ENCODE measurements at regions not wholly inside any gene's neighbourhood (a gene's known extent, or its start where the extent isn't known, plus 50 kb on each side); places are given as distances from the start of the nearest gene placed in this dataset.

- Histone ChIP-seq H3K4me1 (ENCODE audit: control insufficient read depth in 1 of 2, insufficient read depth in 2 of 2, low read length in 2 of 2) (no peaks in the 10 kb centered on the region), H3K27me3 (ENCODE audit: low read depth, low read length) (no peaks in the 10 kb centered on the region), H3K4me3 (ENCODE audit: low read depth in 1 of 2, low read length in 2 of 2) (no peak overlapping the region), H3K9me3 (ENCODE audit: control insufficient read depth in 1 of 2, low read length in 2 of 2) (no peaks in the 10 kb centered on the region), H3K36me3 (ENCODE audit: control insufficient read depth in 1 of 2, insufficient read depth in 2 of 2, low read length in 2 of 2) (no peaks in the 10 kb centered on the region), H3K27ac (ENCODE audit: low read length) (no peak overlapping the region)
These were observed 158.4 kb downstream of the FAM43A start for GRCh38 chr3:194844046-194844445.

GRCh38 chr3:194849166-194849875 is 163.6 kb downstream of the FAM43A start:
- no peaks in the 10 kb centered on the region for H3K36me3 ChIP-seq (ENCODE audit: control insufficient read depth in 1 of 2, insufficient read depth in 2 of 2, low read length in 2 of 2)

GRCh38 chr3:194851254-194851653 is 165.6 kb downstream of the FAM43A start:
- Histone ChIP-seq H3K4me3 (ENCODE audit: low read depth in 1 of 2, low read length in 2 of 2) (no peak overlapping the region), H3K36me3 (ENCODE audit: control insufficient read depth in 1 of 2, insufficient read depth in 2 of 2, low read length in 2 of 2) (no peaks in the 10 kb centered on the region), H3K27me3 (ENCODE audit: low read depth, low read length) (no peaks in the 10 kb centered on the region), H3K4me1 (ENCODE audit: control insufficient read depth in 1 of 2, insufficient read depth in 2 of 2, low read length in 2 of 2) (peaks cover 0 to 9% of the 10 kb centered on the region in 2 donors), H3K27ac (ENCODE audit: low read length) (no peak overlapping the region), H3K9me3 (ENCODE audit: control insufficient read depth in 1 of 2, low read length in 2 of 2) (no peaks in the 10 kb centered on the region)

More at GRCh38 chr3:194849166-194849875, 163.6 kb downstream of the FAM43A start:
- Histone ChIP-seq H3K4me3 (ENCODE audit: low read depth in 1 of 2, low read length in 2 of 2) (no peak overlapping the region), H3K27ac (ENCODE audit: low read length) (no peak overlapping the region), H3K4me1 (ENCODE audit: control insufficient read depth in 1 of 2, insufficient read depth in 2 of 2, low read length in 2 of 2) (no peaks in the 10 kb centered on the region), H3K27me3 (ENCODE audit: low read depth, low read length) (no peaks in the 10 kb centered on the region), H3K9me3 (ENCODE audit: control insufficient read depth in 1 of 2, low read length in 2 of 2) (no peaks in the 10 kb centered on the region)

GRCh38 chr3:194851941-194852340 is 166.3 kb downstream of the FAM43A start:
- H3K27me3 ChIP-seq (ENCODE audit: low read depth, low read length) = no peaks in the 10 kb centered on the region
- no peak overlapping the region for H3K27ac ChIP-seq (ENCODE audit: low read length)
- no peak overlapping the region for H3K4me3 ChIP-seq (ENCODE audit: low read depth in 1 of 2, low read length in 2 of 2)
- no peaks in the 10 kb centered on the region for H3K36me3 ChIP-seq (ENCODE audit: control insufficient read depth in 1 of 2, insufficient read depth in 2 of 2, low read length in 2 of 2)
- peaks cover 0 to 9% of the 10 kb centered on the region in 2 donors for H3K4me1 ChIP-seq (ENCODE audit: control insufficient read depth in 1 of 2, insufficient read depth in 2 of 2, low read length in 2 of 2)
- no peaks in the 10 kb centered on the region for H3K9me3 ChIP-seq (ENCODE audit: control insufficient read depth in 1 of 2, low read length in 2 of 2)

- no peaks in the 10 kb centered on the region for H3K36me3 ChIP-seq (ENCODE audit: control insufficient read depth in 1 of 2, insufficient read depth in 2 of 2, low read length in 2 of 2)
- H3K9me3 ChIP-seq (ENCODE audit: control insufficient read depth in 1 of 2, low read length in 2 of 2) = no peaks in the 10 kb centered on the region
- no peaks in the 10 kb centered on the region for H3K27me3 ChIP-seq (ENCODE audit: low read depth, low read length)
- H3K4me1 ChIP-seq (ENCODE audit: control insufficient read depth in 1 of 2, insufficient read depth in 2 of 2, low read length in 2 of 2) = peaks cover 0 to 9% of the 10 kb centered on the region in 2 donors
- no peak overlapping the region for H3K27ac ChIP-seq (ENCODE audit: low read length)
- H3K4me3 ChIP-seq (ENCODE audit: low read depth in 1 of 2, low read length in 2 of 2) = no peak overlapping the region
These were observed 166.7 kb downstream of the FAM43A start for GRCh38 chr3:194852345-194852744.

GRCh38 chr3:194852831-194853508 is 167.3 kb downstream of the FAM43A start:
- no peak overlapping the region for H3K4me3 ChIP-seq (ENCODE audit: low read depth in 1 of 2, low read length in 2 of 2)
- no peaks in the 10 kb centered on the region for H3K27me3 ChIP-seq (ENCODE audit: low read depth, low read length)
- no peaks in the 10 kb centered on the region for H3K36me3 ChIP-seq (ENCODE audit: control insufficient read depth in 1 of 2, insufficient read depth in 2 of 2, low read length in 2 of 2)
- no peak overlapping the region for H3K27ac ChIP-seq (ENCODE audit: low read length)
- peaks cover 0 to 9% of the 10 kb centered on the region in 2 donors for H3K4me1 ChIP-seq (ENCODE audit: control insufficient read depth in 1 of 2, insufficient read depth in 2 of 2, low read length in 2 of 2)
- H3K9me3 ChIP-seq (ENCODE audit: control insufficient read depth in 1 of 2, low read length in 2 of 2) = no peaks in the 10 kb centered on the region

- Histone ChIP-seq H3K4me3 (ENCODE audit: low read depth in 1 of 2, low read length in 2 of 2) (no peak overlapping the region), H3K4me1 (ENCODE audit: control insufficient read depth in 1 of 2, insufficient read depth in 2 of 2, low read length in 2 of 2) (peaks cover 0 to 9% of the 10 kb centered on the region in 2 donors), H3K9me3 (ENCODE audit: control insufficient read depth in 1 of 2, low read length in 2 of 2) (no peaks in the 10 kb centered on the region), H3K36me3 (ENCODE audit: control insufficient read depth in 1 of 2, insufficient read depth in 2 of 2, low read length in 2 of 2) (no peaks in the 10 kb centered on the region), H3K27ac (ENCODE audit: low read length) (no peak overlapping the region), H3K27me3 (ENCODE audit: low read depth, low read length) (no peaks in the 10 kb centered on the region)
These were observed 168.5 kb downstream of the FAM43A start for GRCh38 chr3:194854206-194854605.

GRCh38 chr3:194854659-194855390 is 169.1 kb downstream of the FAM43A start:
- Histone ChIP-seq H3K27ac (ENCODE audit: low read length) (no peak overlapping the region), H3K4me1 (ENCODE audit: control insufficient read depth in 1 of 2, insufficient read depth in 2 of 2, low read length in 2 of 2) (peaks cover 0 to 9% of the 10 kb centered on the region in 2 donors), H3K9me3 (ENCODE audit: control insufficient read depth in 1 of 2, low read length in 2 of 2) (no peaks in the 10 kb centered on the region), H3K4me3 (ENCODE audit: low read depth in 1 of 2, low read length in 2 of 2) (no peak overlapping the region), H3K36me3 (ENCODE audit: control insufficient read depth in 1 of 2, insufficient read depth in 2 of 2, low read length in 2 of 2) (no peaks in the 10 kb centered on the region), H3K27me3 (ENCODE audit: low read depth, low read length) (no peaks in the 10 kb centered on the region)

- Histone ChIP-seq H3K9me3 (ENCODE audit: control insufficient read depth in 1 of 2, low read length in 2 of 2) (no peaks in the 10 kb centered on the region), H3K4me3 (ENCODE audit: low read depth in 1 of 2, low read length in 2 of 2) (no peak overlapping the region), H3K4me1 (ENCODE audit: control insufficient read depth in 1 of 2, insufficient read depth in 2 of 2, low read length in 2 of 2) (peaks cover 0 to 9% of the 10 kb centered on the region in 2 donors), H3K27ac (ENCODE audit: low read length) (no peak overlapping the region), H3K36me3 (ENCODE audit: control insufficient read depth in 1 of 2, insufficient read depth in 2 of 2, low read length in 2 of 2) (no peaks in the 10 kb centered on the region), H3K27me3 (ENCODE audit: low read depth, low read length) (no peaks in the 10 kb centered on the region)
These were observed 170.6 kb downstream of the FAM43A start for GRCh38 chr3:194856296-194856695.

GRCh38 chr3:194857469-194858113 is 171.9 kb downstream of the FAM43A start:
- Histone ChIP-seq H3K36me3 (ENCODE audit: control insufficient read depth in 1 of 2, insufficient read depth in 2 of 2, low read length in 2 of 2) (no peaks in the 10 kb centered on the region), H3K27me3 (ENCODE audit: low read depth, low read length) (no peaks in the 10 kb centered on the region), H3K27ac (ENCODE audit: low read length) (no peak overlapping the region), H3K4me3 (ENCODE audit: low read depth in 1 of 2, low read length in 2 of 2) (no peak overlapping the region), H3K4me1 (ENCODE audit: control insufficient read depth in 1 of 2, insufficient read depth in 2 of 2, low read length in 2 of 2) (peaks cover 0 to 9% of the 10 kb centered on the region in 2 donors), H3K9me3 (ENCODE audit: control insufficient read depth in 1 of 2, low read length in 2 of 2) (no peaks in the 10 kb centered on the region)

- no peaks in the 10 kb centered on the region for H3K27me3 ChIP-seq (ENCODE audit: low read depth, low read length)
- no peaks in the 10 kb centered on the region for H3K36me3 ChIP-seq (ENCODE audit: control insufficient read depth in 1 of 2, insufficient read depth in 2 of 2, low read length in 2 of 2)
- H3K4me3 ChIP-seq (ENCODE audit: low read depth in 1 of 2, low read length in 2 of 2) = no peak overlapping the region
- no peak overlapping the region for H3K27ac ChIP-seq (ENCODE audit: low read length)
- H3K4me1 ChIP-seq (ENCODE audit: control insufficient read depth in 1 of 2, insufficient read depth in 2 of 2, low read length in 2 of 2) = peaks cover 0 to 9% of the 10 kb centered on the region in 2 donors
- no peaks in the 10 kb centered on the region for H3K9me3 ChIP-seq (ENCODE audit: control insufficient read depth in 1 of 2, low read length in 2 of 2)
These were observed 172.7 kb downstream of the FAM43A start for GRCh38 chr3:194858382-194858781.

Data from muscle layer of duodenum (tissue), 2 donors.